Ovary (tissue), 3 donors: ENCODE measurements at regions not wholly inside any gene's neighbourhood (a gene's known extent, or its start where the extent isn't known, plus 50 kb on each side); places are given as distances from the start of the nearest gene placed in this dataset.

ENCODE experiments used
- POLR2A ChIP-seq: fragments of 450-650 bp; IDR thresholded peaks from one replicate; pipeline ENCODE4 v1.6.1; 2017; ENCODE audit warnings: antibody characterized with exemption, mild to moderate bottlenecking, moderate library complexity
- TF ChIP-seq, protein P1 (sequence below), 3 donors: fragments of 450-650 bp in 2 of 3; fragments of 200-600 bp in 1 of 3; IDR thresholded peaks; one replicate each; pipeline versions ENCODE4 v1.5.1 to v1.8.0; 2016 to 2022; ENCODE audit warnings: antibody characterized with exemption in 3 of 3, mild to moderate bottlenecking in 1 of 3
- donor health status: DM: no; HTN: no; CAD: no.

DNA sequence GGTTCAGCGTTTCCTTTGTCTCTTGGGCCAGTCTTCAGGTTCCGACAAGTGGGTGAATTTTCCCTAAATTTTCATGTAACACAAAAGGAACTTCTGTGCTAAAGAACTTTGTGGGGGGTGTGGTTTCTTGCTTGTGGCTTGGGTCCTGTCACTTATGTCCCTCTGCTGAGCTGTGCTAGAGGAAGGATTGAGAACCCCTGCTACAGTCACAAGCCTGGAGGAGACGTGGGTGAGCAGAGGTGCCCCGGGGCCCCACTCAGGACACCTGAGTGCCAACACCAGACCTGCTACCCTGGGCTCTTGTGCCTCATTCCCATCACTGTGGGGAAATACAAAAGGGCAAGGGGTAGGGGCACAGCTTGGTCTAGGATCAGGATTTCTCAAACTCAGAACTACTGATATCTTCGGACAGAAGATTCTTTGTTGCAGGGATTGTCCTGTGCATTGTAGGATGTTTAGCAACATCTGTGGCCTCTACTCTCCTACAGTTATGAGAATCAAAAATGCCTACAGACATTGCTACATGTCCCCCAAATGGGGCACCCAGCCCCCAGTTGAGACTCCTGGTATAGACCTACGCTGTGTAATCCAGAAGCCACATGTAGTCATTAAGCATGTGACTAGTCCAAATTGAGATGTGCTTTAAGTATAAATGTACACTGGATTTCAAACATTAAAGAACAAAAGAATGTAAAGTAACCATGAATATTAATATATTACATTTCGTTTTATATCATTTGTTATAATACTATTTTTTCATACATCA, 128.7 kb downstream of the LY86 start:
- TF ChIP-seq, protein P1, sequence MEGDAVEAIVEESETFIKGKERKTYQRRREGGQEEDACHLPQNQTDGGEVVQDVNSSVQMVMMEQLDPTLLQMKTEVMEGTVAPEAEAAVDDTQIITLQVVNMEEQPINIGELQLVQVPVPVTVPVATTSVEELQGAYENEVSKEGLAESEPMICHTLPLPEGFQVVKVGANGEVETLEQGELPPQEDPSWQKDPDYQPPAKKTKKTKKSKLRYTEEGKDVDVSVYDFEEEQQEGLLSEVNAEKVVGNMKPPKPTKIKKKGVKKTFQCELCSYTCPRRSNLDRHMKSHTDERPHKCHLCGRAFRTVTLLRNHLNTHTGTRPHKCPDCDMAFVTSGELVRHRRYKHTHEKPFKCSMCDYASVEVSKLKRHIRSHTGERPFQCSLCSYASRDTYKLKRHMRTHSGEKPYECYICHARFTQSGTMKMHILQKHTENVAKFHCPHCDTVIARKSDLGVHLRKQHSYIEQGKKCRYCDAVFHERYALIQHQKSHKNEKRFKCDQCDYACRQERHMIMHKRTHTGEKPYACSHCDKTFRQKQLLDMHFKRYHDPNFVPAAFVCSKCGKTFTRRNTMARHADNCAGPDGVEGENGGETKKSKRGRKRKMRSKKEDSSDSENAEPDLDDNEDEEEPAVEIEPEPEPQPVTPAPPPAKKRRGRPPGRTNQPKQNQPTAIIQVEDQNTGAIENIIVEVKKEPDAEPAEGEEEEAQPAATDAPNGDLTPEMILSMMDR (IDR thresholded peaks at IDR 0.05) = no peak
- TF ChIP-seq POLR2A = no peak
